Hypothalamus (tissue), 51 donors: ENCODE measurements at regions not wholly inside any gene's neighbourhood (a gene's known extent, or its start where the extent isn't known, plus 50 kb on each side); places are given as distances from the start of the nearest gene placed in this dataset.

Experiments used
- DNase-seq, 51 donors: peaks; one replicate each; lab custom pipeline; 2025; lab: John Stamatoyannopoulos, UW

GRCh38 chr1:218573925-218574324, 228.8 kb downstream of the TGFB2 start:
- DNase-seq: no peak

- DNase-seq: no peak
Observed at GRCh38 chr1:218575079-218575478, 229.9 kb downstream of the TGFB2 start.

- DNase-seq: no peak
Observed at GRCh38 chr1:218575856-218576255, 230.7 kb downstream of the TGFB2 start.

- DNase-seq: no peak
Observed at GRCh38 chr1:218582646-218583045, 237.5 kb downstream of the TGFB2 start.

- no peak for DNase-seq
Observed at GRCh38 chr1:218584418-218585155, 239.5 kb downstream of the TGFB2 start.

- peak in 1 of 51 donors; percentile 1 for DNase-seq
Observed at GRCh38 chr1:218585511-218586184, 240.5 kb downstream of the TGFB2 start.

- DNase-seq: no peak
Observed at GRCh38 chr1:218587900-218588299, 242.8 kb downstream of the TGFB2 start.

- no peak for DNase-seq
Observed at GRCh38 chr1:218588540-218589172, 243.5 kb downstream of the TGFB2 start.

- DNase-seq: no peak
Observed at GRCh38 chr1:218589487-218589886, 244.4 kb downstream of the TGFB2 start.

- DNase-seq: no peak
Observed at GRCh38 chr1:218591966-218592365, 246.8 kb downstream of the TGFB2 start.

- DNase-seq: no peak
Observed at GRCh38 chr1:218592688-218593087, 247.6 kb downstream of the TGFB2 start.

- DNase-seq: no peak
Observed at GRCh38 chr1:218600968-218601367, 255.8 kb downstream of the TGFB2 start.

GRCh38 chr1:218604217-218604616, 259.1 kb downstream of the TGFB2 start:
- no peak for DNase-seq

GRCh38 chr1:218611916-218612585, 266.9 kb downstream of the TGFB2 start:
- DNase-seq: no peak

- DNase-seq: no peak
Observed at GRCh38 chr1:218613105-218613504, 268.0 kb downstream of the TGFB2 start.

- DNase-seq: no peak
Observed at GRCh38 chr1:218614031-218614430, 268.9 kb downstream of the TGFB2 start.

GRCh38 chr1:218616681-218617080, 271.5 kb downstream of the TGFB2 start:
- no peak for DNase-seq

GRCh38 chr1:218617986-218618385, 272.9 kb downstream of the TGFB2 start:
- DNase-seq: no peak

GRCh38 chr1:218620956-218621355, 275.8 kb downstream of the TGFB2 start:
- no peak for DNase-seq

- DNase-seq: no peak
Observed at GRCh38 chr1:218624052-218624451, 278.9 kb downstream of the TGFB2 start.

GRCh38 chr1:218625393-218625792, 280.3 kb downstream of the TGFB2 start:
- DNase-seq: no peak
